Glomerular endothelial cell (primary cell): ENCODE measurements at regions not wholly inside any gene's neighbourhood (a gene's known extent, or its start where the extent isn't known, plus 50 kb on each side); places are given as distances from the start of the nearest gene placed in this dataset.
"Not testable (repeated sequence)": the region's sequence is repeated elsewhere in the genome, so short reads cannot be mapped to it uniquely, and the experiment has no call there.

Experiments
- DNase-seq: peaks from one replicate; pipeline ENCODE4 v3.0.0-alpha.2; 2011; ENCODE audit warnings: low read depth, low spot score; ENCODE audit errors: extremely low read depth

GRCh38 chr1:198963796-198964195 lies 325.0 kb downstream of the PTPRC start:
- not testable (repeated sequence) for DNase-seq

GRCh38 chr1:198966519-198966918 lies 327.7 kb downstream of the PTPRC start:
- no peak for DNase-seq

- no peak for DNase-seq
Measured at GRCh38 chr1:198967566-198967965, 328.7 kb downstream of the PTPRC start.

GRCh38 chr1:198968866-198969265 lies 330.0 kb downstream of the PTPRC start:
- DNase-seq, result no peak

GRCh38 chr1:198969981-198970380 lies 331.1 kb downstream of the PTPRC start:
- DNase-seq, result no peak

- DNase-seq, result no peak
Measured at GRCh38 chr1:198970916-198971315, 332.1 kb downstream of the PTPRC start.

GRCh38 chr1:198977909-198978308 lies 339.1 kb downstream of the PTPRC start:
- no peak for DNase-seq

- DNase-seq, result no peak
Measured at GRCh38 chr1:198978523-198978922, 339.7 kb downstream of the PTPRC start.

- no peak for DNase-seq
Measured at GRCh38 chr1:198986036-198986435, 347.2 kb downstream of the PTPRC start.

GRCh38 chr1:198986442-198986841 lies 347.6 kb downstream of the PTPRC start:
- no peak for DNase-seq

- no peak for DNase-seq
Measured at GRCh38 chr1:199002661-199003060, 363.8 kb downstream of the PTPRC start.

GRCh38 chr1:199007423-199007822 lies 368.6 kb downstream of the PTPRC start:
- DNase-seq, result no peak

GRCh38 chr1:199009447-199009846 lies 370.6 kb downstream of the PTPRC start:
- DNase-seq, result no peak

GRCh38 chr1:199010492-199010891 lies 371.7 kb downstream of the PTPRC start:
- DNase-seq, result no peak

GRCh38 chr1:199010933-199011332 lies 372.1 kb downstream of the PTPRC start:
- DNase-seq, result no peak

GRCh38 chr1:199015799-199016198 lies 377.0 kb downstream of the PTPRC start:
- no peak for DNase-seq

GRCh38 chr1:199018471-199019135 lies 379.8 kb downstream of the PTPRC start:
- DNase-seq, result no peak

- no peak for DNase-seq
Measured at GRCh38 chr1:199020051-199020450, 381.2 kb downstream of the PTPRC start.

- DNase-seq, result no peak
Measured at GRCh38 chr1:199020904-199021303, 382.1 kb downstream of the PTPRC start.

GRCh38 chr1:199029401-199029800 lies 390.6 kb downstream of the PTPRC start:
- DNase-seq, result no peak

GRCh38 chr1:199029855-199030254 lies 391.0 kb downstream of the PTPRC start:
- no peak for DNase-seq

- DNase-seq, result not testable (repeated sequence)
Measured at GRCh38 chr1:199030541-199030940, 391.7 kb downstream of the PTPRC start.

- not testable (repeated sequence) for DNase-seq
Measured at GRCh38 chr1:199031170-199031569, 392.3 kb downstream of the PTPRC start.
